ENCODE measurements at regions not wholly inside any gene's neighbourhood (a gene's known extent, or its start where the extent isn't known, plus 50 kb on each side); places are given as distances from the start of the nearest gene placed in this dataset.

GRCh38 chr7:131733604-131734003 is 177.2 kb upstream of the PODXL start:
- Histone ChIP-seq H3K27me3 (ENCODE audit: control insufficient read depth, insufficient read depth, low read length) (no peaks in the 10 kb centered on the region), H3K9ac (ENCODE audit: low read length) (no peak overlapping the region), H3K36me3 (ENCODE audit: control insufficient read depth, low read depth, low read length) (no peaks in the 10 kb centered on the region)

GRCh38 chr7:131727189-131727588 is 170.8 kb upstream of the PODXL start:
- Histone ChIP-seq H3K4me3 (ENCODE audit: low read length) (no peak overlapping the region), H3K9ac (ENCODE audit: low read length) (no peak overlapping the region), H3K27me3 (ENCODE audit: control insufficient read depth, insufficient read depth, low read length) (no peaks in the 10 kb centered on the region), H3K36me3 (ENCODE audit: control insufficient read depth, low read depth, low read length) (no peaks in the 10 kb centered on the region), H3K27ac (ENCODE audit: low read length) (no peak overlapping the region), H3K4me1 (ENCODE audit: control insufficient read depth, low read depth, low read length) (no peaks in the 10 kb centered on the region), H3K9me3 (ENCODE audit: control insufficient read depth, low read depth, low read length) (no peaks in the 10 kb centered on the region)

More at GRCh38 chr7:131733604-131734003, 177.2 kb upstream of the PODXL start:
- no peak overlapping the region for H3K4me3 ChIP-seq (ENCODE audit: low read length)
- peaks cover 14% of the 10 kb centered on the region for H3K4me1 ChIP-seq (ENCODE audit: control insufficient read depth, low read depth, low read length)
- no peaks in the 10 kb centered on the region for H3K9me3 ChIP-seq (ENCODE audit: control insufficient read depth, low read depth, low read length)
- H3K27ac ChIP-seq (ENCODE audit: low read length), result no peak overlapping the region

GRCh38 chr7:131726686-131727085 is 170.3 kb upstream of the PODXL start:
- Histone ChIP-seq H3K27me3 (ENCODE audit: control insufficient read depth, insufficient read depth, low read length) (no peaks in the 10 kb centered on the region), H3K9me3 (ENCODE audit: control insufficient read depth, low read depth, low read length) (no peaks in the 10 kb centered on the region), H3K4me3 (ENCODE audit: low read length) (no peak overlapping the region), H3K36me3 (ENCODE audit: control insufficient read depth, low read depth, low read length) (no peaks in the 10 kb centered on the region), H3K4me1 (ENCODE audit: control insufficient read depth, low read depth, low read length) (no peaks in the 10 kb centered on the region), H3K27ac (ENCODE audit: low read length) (no peak overlapping the region), H3K9ac (ENCODE audit: low read length) (no peak overlapping the region)

GRCh38 chr7:131726031-131726430 is 169.6 kb upstream of the PODXL start:
- Histone ChIP-seq H3K4me3 (ENCODE audit: low read length) (no peak overlapping the region), H3K36me3 (ENCODE audit: control insufficient read depth, low read depth, low read length) (no peaks in the 10 kb centered on the region), H3K9me3 (ENCODE audit: control insufficient read depth, low read depth, low read length) (no peaks in the 10 kb centered on the region), H3K9ac (ENCODE audit: low read length) (no peak overlapping the region), H3K27me3 (ENCODE audit: control insufficient read depth, insufficient read depth, low read length) (no peaks in the 10 kb centered on the region), H3K4me1 (ENCODE audit: control insufficient read depth, low read depth, low read length) (no peaks in the 10 kb centered on the region), H3K27ac (ENCODE audit: low read length) (no peak overlapping the region)

- H3K27ac ChIP-seq (ENCODE audit: low read length), result no peak overlapping the region
- H3K9me3 ChIP-seq (ENCODE audit: control insufficient read depth, low read depth, low read length), result no peaks in the 10 kb centered on the region
- no peaks in the 10 kb centered on the region for H3K4me1 ChIP-seq (ENCODE audit: control insufficient read depth, low read depth, low read length)
- no peaks in the 10 kb centered on the region for H3K27me3 ChIP-seq (ENCODE audit: control insufficient read depth, insufficient read depth, low read length)
- H3K4me3 ChIP-seq (ENCODE audit: low read length), result no peak overlapping the region
- H3K36me3 ChIP-seq (ENCODE audit: control insufficient read depth, low read depth, low read length), result no peaks in the 10 kb centered on the region
- H3K9ac ChIP-seq (ENCODE audit: low read length), result no peak overlapping the region
Measured at GRCh38 chr7:131724776-131725345, 168.4 kb upstream of the PODXL start.

- no peak overlapping the region for H3K9ac ChIP-seq (ENCODE audit: low read length)
- H3K9me3 ChIP-seq (ENCODE audit: control insufficient read depth, low read depth, low read length), result no peaks in the 10 kb centered on the region
- H3K27ac ChIP-seq (ENCODE audit: low read length), result no peak overlapping the region
- H3K4me1 ChIP-seq (ENCODE audit: control insufficient read depth, low read depth, low read length), result no peaks in the 10 kb centered on the region
- H3K4me3 ChIP-seq (ENCODE audit: low read length), result no peak overlapping the region
- no peaks in the 10 kb centered on the region for H3K36me3 ChIP-seq (ENCODE audit: control insufficient read depth, low read depth, low read length)
- H3K27me3 ChIP-seq (ENCODE audit: control insufficient read depth, insufficient read depth, low read length), result no peaks in the 10 kb centered on the region
Measured at GRCh38 chr7:131723926-131724325, 167.5 kb upstream of the PODXL start.

- Histone ChIP-seq H3K36me3 (ENCODE audit: control insufficient read depth, low read depth, low read length) (no peaks in the 10 kb centered on the region), H3K4me1 (ENCODE audit: control insufficient read depth, low read depth, low read length) (no peaks in the 10 kb centered on the region), H3K9me3 (ENCODE audit: control insufficient read depth, low read depth, low read length) (no peaks in the 10 kb centered on the region), H3K27me3 (ENCODE audit: control insufficient read depth, insufficient read depth, low read length) (no peaks in the 10 kb centered on the region), H3K9ac (ENCODE audit: low read length) (no peak overlapping the region), H3K4me3 (ENCODE audit: low read length) (no peak overlapping the region), H3K27ac (ENCODE audit: low read length) (no peak overlapping the region)
Measured at GRCh38 chr7:131722371-131722770, 165.9 kb upstream of the PODXL start.

GRCh38 chr7:131721660-131722059 is 165.2 kb upstream of the PODXL start:
- H3K9ac ChIP-seq (ENCODE audit: low read length), result no peak overlapping the region
- no peak overlapping the region for H3K4me3 ChIP-seq (ENCODE audit: low read length)
- H3K4me1 ChIP-seq (ENCODE audit: control insufficient read depth, low read depth, low read length), result no peaks in the 10 kb centered on the region
- no peak overlapping the region for H3K27ac ChIP-seq (ENCODE audit: low read length)
- H3K27me3 ChIP-seq (ENCODE audit: control insufficient read depth, insufficient read depth, low read length), result no peaks in the 10 kb centered on the region
- H3K9me3 ChIP-seq (ENCODE audit: control insufficient read depth, low read depth, low read length), result no peaks in the 10 kb centered on the region
- no peaks in the 10 kb centered on the region for H3K36me3 ChIP-seq (ENCODE audit: control insufficient read depth, low read depth, low read length)

- Histone ChIP-seq H3K4me1 (ENCODE audit: control insufficient read depth, low read depth, low read length) (no peaks in the 10 kb centered on the region), H3K27me3 (ENCODE audit: control insufficient read depth, insufficient read depth, low read length) (no peaks in the 10 kb centered on the region), H3K4me3 (ENCODE audit: low read length) (no peak overlapping the region), H3K27ac (ENCODE audit: low read length) (no peak overlapping the region), H3K9ac (ENCODE audit: low read length) (no peak overlapping the region), H3K9me3 (ENCODE audit: control insufficient read depth, low read depth, low read length) (no peaks in the 10 kb centered on the region), H3K36me3 (ENCODE audit: control insufficient read depth, low read depth, low read length) (no peaks in the 10 kb centered on the region)
Measured at GRCh38 chr7:131720703-131721102, 164.3 kb upstream of the PODXL start.

- no peak overlapping the region for H3K9ac ChIP-seq (ENCODE audit: low read length)
- no peaks in the 10 kb centered on the region for H3K36me3 ChIP-seq (ENCODE audit: control insufficient read depth, low read depth, low read length)
- no peak overlapping the region for H3K4me3 ChIP-seq (ENCODE audit: low read length)
- H3K4me1 ChIP-seq (ENCODE audit: control insufficient read depth, low read depth, low read length), result no peaks in the 10 kb centered on the region
- no peak overlapping the region for H3K27ac ChIP-seq (ENCODE audit: low read length)
- H3K27me3 ChIP-seq (ENCODE audit: control insufficient read depth, insufficient read depth, low read length), result no peaks in the 10 kb centered on the region
- H3K9me3 ChIP-seq (ENCODE audit: control insufficient read depth, low read depth, low read length), result no peaks in the 10 kb centered on the region
Measured at GRCh38 chr7:131717181-131717580, 160.8 kb upstream of the PODXL start.

GRCh38 chr7:131699323-131699722 is 142.9 kb upstream of the PODXL start:
- Histone ChIP-seq H3K36me3 (ENCODE audit: control insufficient read depth, low read depth, low read length) (no peaks in the 10 kb centered on the region), H3K27ac (ENCODE audit: low read length) (no peak overlapping the region), H3K9ac (ENCODE audit: low read length) (no peak overlapping the region), H3K4me1 (ENCODE audit: control insufficient read depth, low read depth, low read length) (no peaks in the 10 kb centered on the region), H3K4me3 (ENCODE audit: low read length) (no peak overlapping the region), H3K9me3 (ENCODE audit: control insufficient read depth, low read depth, low read length) (peaks cover 3% of the 10 kb centered on the region), H3K27me3 (ENCODE audit: control insufficient read depth, insufficient read depth, low read length) (no peaks in the 10 kb centered on the region)

- H3K27ac ChIP-seq (ENCODE audit: low read length), result no peak overlapping the region
- H3K36me3 ChIP-seq (ENCODE audit: control insufficient read depth, low read depth, low read length), result no peaks in the 10 kb centered on the region
- H3K9ac ChIP-seq (ENCODE audit: low read length), result no peak overlapping the region
- H3K9me3 ChIP-seq (ENCODE audit: control insufficient read depth, low read depth, low read length), result no peaks in the 10 kb centered on the region
- no peaks in the 10 kb centered on the region for H3K4me1 ChIP-seq (ENCODE audit: control insufficient read depth, low read depth, low read length)
- H3K4me3 ChIP-seq (ENCODE audit: low read length), result no peak overlapping the region
- no peaks in the 10 kb centered on the region for H3K27me3 ChIP-seq (ENCODE audit: control insufficient read depth, insufficient read depth, low read length)
Measured at GRCh38 chr7:131692131-131692960, 135.9 kb upstream of the PODXL start.
